SK-N-SH (cell line): ENCODE measurements at regions not wholly inside any gene's neighbourhood (a gene's known extent, or its start where the extent isn't known, plus 50 kb on each side); places are given as distances from the start of the nearest gene placed in this dataset.

Experiments used
- CTCF ChIA-PET: fragments of 300-600, 350-600 bp; formaldehyde crosslinking; extraction: SDS; loops from one replicate; lab custom pipeline; 2021; lab: Yijun Ruan, JAX
- POLR2A ChIA-PET: fragments of 350-600 bp; sonication (Branson Sonifier 250); formaldehyde crosslinking; extraction: SDS; loops from one replicate; lab custom pipeline; 2020; ENCODE audit warnings: antibody characterized with exemption, inconsistent platforms; lab: Yijun Ruan, JAX
- DNase-seq: peaks from one replicate; pipeline ENCODE4 v3.0.0; 2012
- H2AFZ ChIP-seq: fragments of 200-600 bp; sonication (generic); 2 replicates; pipeline ENCODE4 v1.8.1; 2016; ENCODE audit warnings: antibody characterized with exemption, mild to moderate bottlenecking, low read depth
- H3F3A ChIP-seq: fragments of 200-600 bp; sonication (generic); replicated peaks from 2 replicates; pipeline ENCODE3; 2016; ENCODE audit warnings: antibody characterized with exemption, mild to moderate bottlenecking; ENCODE audit not compliant: insufficient read depth
- H3K27ac ChIP-seq, 2 experiments: fragments of 200-500 bp in 1 of 2; fragments of 200-600 bp in 1 of 2; sonication (Bioruptor generic) in 1 of 2; sonication (generic), shearing (Covaris generic) in 1 of 2; 2 replicates each; pipeline versions ENCODE4 v1.5.1 to v1.6.1; 2014 to 2016; ENCODE audit warnings: low read depth in 2 of 2, inconsistent platforms in 1 of 2, low read length in 1 of 2, mild to moderate bottlenecking in 1 of 2, mixed read lengths in 1 of 2
- H3K27me3 ChIP-seq: fragments of 200-600 bp; sonication (generic), shearing (Covaris generic); 2 replicates; pipeline ENCODE4 v1.6.1; 2016; ENCODE audit warnings: mixed run types; ENCODE audit not compliant: insufficient read depth
- H3K36me3 ChIP-seq, 2 experiments: fragments of 200-500 bp in 1 of 2; fragments of 200-600 bp in 1 of 2; sonication (Bioruptor generic) in 1 of 2; sonication (generic) in 1 of 2; replicated peaks in 1 of 2; 2 replicates each; pipeline versions ENCODE3 to v1.5.1; 2014 to 2016; ENCODE audit warnings: low read length in 1 of 2, mild to moderate bottlenecking in 1 of 2; ENCODE audit not compliant: insufficient read depth in 2 of 2, control insufficient read depth in 1 of 2
- H3K4me1 ChIP-seq, 2 experiments: fragments of 200-500 bp in 1 of 2; fragments of 200-600 bp in 1 of 2; sonication (Bioruptor generic) in 1 of 2; sonication (generic), shearing (Covaris generic) in 1 of 2; 2 replicates each; pipeline versions ENCODE4 v1.5.1 to v1.6.1; 2014 to 2016; ENCODE audit warnings: low read depth in 1 of 2, low read length in 1 of 2, mixed run types in 1 of 2; ENCODE audit not compliant: insufficient read depth in 2 of 2, control insufficient read depth in 1 of 2
- H3K4me2 ChIP-seq: fragments of 200-600 bp; sonication (generic), shearing (Covaris generic); 2 replicates; pipeline ENCODE4 v1.6.1; 2017; ENCODE audit warnings: mixed run types
- H3K4me3 ChIP-seq, 2 experiments: fragments of 200-500 bp in 1 of 2; fragments of 200-600 bp in 1 of 2; sonication (Bioruptor generic) in 1 of 2; sonication (generic), shearing (Covaris generic) in 1 of 2; 2 replicates each; pipeline versions ENCODE4 v1.5.1 to v1.8.1; 2014 to 2016; ENCODE audit warnings: low read depth in 2 of 2, inconsistent platforms in 1 of 2, low read length in 1 of 2, mild to moderate bottlenecking in 1 of 2, mixed read lengths in 1 of 2, moderate library complexity in 1 of 2
- H3K79me2 ChIP-seq: fragments of 200-600 bp; sonication (generic); 2 replicates; pipeline ENCODE4 v1.8.1; 2017; ENCODE audit warnings: mild to moderate bottlenecking; ENCODE audit not compliant: insufficient read depth
- H3K9ac ChIP-seq: fragments of 200-600 bp; sonication (generic); 2 replicates; pipeline ENCODE4 v1.6.1; 2017; ENCODE audit warnings: mixed run types
- H3K9me2 ChIP-seq: fragments of 200-600 bp; sonication (generic); 2 replicates; pipeline ENCODE4 v1.6.1; 2017; ENCODE audit warnings: mixed run types
- H3K9me3 ChIP-seq: fragments of 200-600 bp; sonication (generic); 2 replicates; pipeline ENCODE4 v1.6.1; 2017; ENCODE audit warnings: mixed run types, mild to moderate bottlenecking, moderate library complexity
- H4K20me1 ChIP-seq: fragments of 200-600 bp; sonication (generic); 2 replicates; pipeline ENCODE4 v1.6.1; 2017; ENCODE audit warnings: mild to moderate bottlenecking, mixed run types; ENCODE audit not compliant: insufficient read depth
- CHD2 ChIP-seq: fragments of 150-350 bp; IDR thresholded peaks from 2 replicates; pipeline ENCODE4 v1.6.1; 2018; ENCODE audit warnings: low read length; ENCODE audit not compliant: partially characterized antibody
- EP300 ChIP-seq, 2 experiments: IDR thresholded peaks; 2 replicates each; pipeline versions ENCODE4 v1.4.0 to v1.6.1; 2012; ENCODE audit warnings: borderline replicate concordance in 1 of 2, low read depth in 1 of 2, low read length in 1 of 2
- EZH2phosphoT487 ChIP-seq: fragments of 200-600 bp; sonication (generic); IDR thresholded peaks from 2 replicates; pipeline ENCODE4 v1.6.1; 2017; ENCODE audit warnings: low read depth, mixed run types, mild to moderate bottlenecking, antibody characterized with exemption, moderate library complexity, borderline replicate concordance
- FOSL2 ChIP-seq: IDR thresholded peaks from 2 replicates; pipeline ENCODE4 v1.4.0; 2012; ENCODE audit warnings: low read depth, mild to moderate bottlenecking, moderate library complexity, borderline replicate concordance
- FOXJ3 ChIP-seq: sonication (generic); formaldehyde crosslinking; IDR thresholded peaks from 2 replicates; pipeline ENCODE4 v1.5.1; 2020; ENCODE audit warnings: mild to moderate bottlenecking, missing genetic modification reagents
- FOXM1 ChIP-seq: IDR thresholded peaks from 2 replicates; pipeline ENCODE4 v1.4.0; 2012; ENCODE audit warnings: low read depth, mild to moderate bottlenecking
- GABPA ChIP-seq: IDR thresholded peaks from 2 replicates; pipeline ENCODE4 v1.4.0; 2012; ENCODE audit warnings: low read depth, mild to moderate bottlenecking
- NFIC ChIP-seq: IDR thresholded peaks from 2 replicates; pipeline ENCODE4 v1.4.0; 2012; ENCODE audit warnings: borderline replicate concordance
- NRF1 ChIP-seq: IDR thresholded peaks from 2 replicates; pipeline ENCODE4 v1.6.1; 2012; ENCODE audit warnings: low read depth, mild to moderate bottlenecking, low read length
- RFX5 ChIP-seq: IDR thresholded peaks from 2 replicates; pipeline ENCODE4 v1.6.1; 2012; ENCODE audit warnings: mild to moderate bottlenecking, improper control_type of control experiment, low read length
- RXRA ChIP-seq: IDR thresholded peaks from 2 replicates; pipeline ENCODE4 v1.4.0; 2012; ENCODE audit warnings: low read depth, mild to moderate bottlenecking, borderline replicate concordance
- SIN3A ChIP-seq: IDR thresholded peaks from 2 replicates; pipeline ENCODE4 v1.6.1; 2012; ENCODE audit warnings: low read depth, mild to moderate bottlenecking, low read length, moderate library complexity, borderline replicate concordance
- TAF1 ChIP-seq: IDR thresholded peaks from 2 replicates; pipeline ENCODE4 v1.6.1; 2012; ENCODE audit warnings: low read depth, mild to moderate bottlenecking, low read length, moderate library complexity, borderline replicate concordance
- TCF12 ChIP-seq: IDR thresholded peaks from 2 replicates; pipeline ENCODE4 v1.4.0; 2012
- YY1 ChIP-seq: IDR thresholded peaks from 2 replicates; pipeline ENCODE4 v1.4.0; 2012; ENCODE audit warnings: low read depth, mild to moderate bottlenecking
- WGBS: methylation state at CpG from one replicate; pipeline ENCODE4 v1.1.6; 2017; ENCODE audit warnings: low lambda C conversion rate; 5-methylcytosine and 5-hydroxymethylcytosine counted together
- TF ChIP-seq, protein P1 (sequence below): fragments of 200-600 bp; sonication (generic); IDR thresholded peaks from 2 replicates; pipeline ENCODE4 v1.6.1; 2017; ENCODE audit warnings: antibody characterized with exemption, mild to moderate bottlenecking, moderate library complexity
- TF ChIP-seq, protein P2 (sequence below): IDR thresholded peaks from 2 replicates; pipeline ENCODE4; 2012
- TF ChIP-seq, protein P3 (sequence below): fragments of 150-350 bp; IDR thresholded peaks from 2 replicates; pipeline ENCODE4 v1.6.1; 2016; ENCODE audit warnings: mild to moderate bottlenecking, low read depth, low read length
- TF ChIP-seq, protein P4 (sequence below): fragments of 150-350 bp; IDR thresholded peaks from 2 replicates; pipeline ENCODE4 v1.6.1; 2017; ENCODE audit warnings: antibody characterized with exemption, low read length, low read depth, borderline replicate concordance
- TF ChIP-seq, protein P5 (sequence below): IDR thresholded peaks from 2 replicates; pipeline ENCODE4 v1.4.0; 2012; ENCODE audit warnings: low read depth, borderline replicate concordance
- TF ChIP-seq, protein P6 (sequence below): IDR thresholded peaks from 2 replicates; pipeline ENCODE4 v1.4.0; 2012; ENCODE audit warnings: low read depth, borderline replicate concordance

DNA sequence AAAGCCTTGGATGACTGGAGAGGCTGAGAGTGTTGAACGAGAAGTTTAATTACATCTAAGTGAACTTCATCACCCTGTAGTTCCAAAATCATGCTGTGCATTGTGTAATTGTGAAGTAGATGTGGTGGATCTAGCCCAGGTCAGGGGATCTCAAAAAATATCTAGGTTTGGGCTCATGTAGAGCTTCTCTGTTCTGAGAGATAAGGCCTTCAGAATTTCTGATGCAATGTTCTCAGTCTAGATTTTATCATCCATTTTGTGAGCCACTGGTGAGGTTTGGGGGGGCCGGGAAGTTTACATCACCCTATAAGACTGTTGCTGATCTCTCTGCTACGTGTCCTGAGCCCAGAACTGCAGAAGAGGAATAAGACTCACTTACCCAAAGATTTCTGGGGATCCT is 719.4 kb downstream of the SOCS6 start (continued):
- no peak for TF ChIP-seq NRF1
- TF ChIP-seq, protein P1, sequence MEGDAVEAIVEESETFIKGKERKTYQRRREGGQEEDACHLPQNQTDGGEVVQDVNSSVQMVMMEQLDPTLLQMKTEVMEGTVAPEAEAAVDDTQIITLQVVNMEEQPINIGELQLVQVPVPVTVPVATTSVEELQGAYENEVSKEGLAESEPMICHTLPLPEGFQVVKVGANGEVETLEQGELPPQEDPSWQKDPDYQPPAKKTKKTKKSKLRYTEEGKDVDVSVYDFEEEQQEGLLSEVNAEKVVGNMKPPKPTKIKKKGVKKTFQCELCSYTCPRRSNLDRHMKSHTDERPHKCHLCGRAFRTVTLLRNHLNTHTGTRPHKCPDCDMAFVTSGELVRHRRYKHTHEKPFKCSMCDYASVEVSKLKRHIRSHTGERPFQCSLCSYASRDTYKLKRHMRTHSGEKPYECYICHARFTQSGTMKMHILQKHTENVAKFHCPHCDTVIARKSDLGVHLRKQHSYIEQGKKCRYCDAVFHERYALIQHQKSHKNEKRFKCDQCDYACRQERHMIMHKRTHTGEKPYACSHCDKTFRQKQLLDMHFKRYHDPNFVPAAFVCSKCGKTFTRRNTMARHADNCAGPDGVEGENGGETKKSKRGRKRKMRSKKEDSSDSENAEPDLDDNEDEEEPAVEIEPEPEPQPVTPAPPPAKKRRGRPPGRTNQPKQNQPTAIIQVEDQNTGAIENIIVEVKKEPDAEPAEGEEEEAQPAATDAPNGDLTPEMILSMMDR = no peak
- TF ChIP-seq RXRA = no peak
- TF ChIP-seq, protein P2, sequence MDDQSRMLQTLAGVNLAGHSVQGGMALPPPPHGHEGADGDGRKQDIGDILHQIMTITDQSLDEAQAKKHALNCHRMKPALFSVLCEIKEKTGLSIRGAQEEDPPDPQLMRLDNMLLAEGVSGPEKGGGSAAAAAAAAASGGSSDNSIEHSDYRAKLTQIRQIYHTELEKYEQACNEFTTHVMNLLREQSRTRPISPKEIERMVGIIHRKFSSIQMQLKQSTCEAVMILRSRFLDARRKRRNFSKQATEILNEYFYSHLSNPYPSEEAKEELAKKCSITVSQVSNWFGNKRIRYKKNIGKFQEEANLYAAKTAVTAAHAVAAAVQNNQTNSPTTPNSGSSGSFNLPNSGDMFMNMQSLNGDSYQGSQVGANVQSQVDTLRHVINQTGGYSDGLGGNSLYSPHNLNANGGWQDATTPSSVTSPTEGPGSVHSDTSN = no peak
- no peak for TF ChIP-seq GABPA
- TF ChIP-seq, protein P3, sequence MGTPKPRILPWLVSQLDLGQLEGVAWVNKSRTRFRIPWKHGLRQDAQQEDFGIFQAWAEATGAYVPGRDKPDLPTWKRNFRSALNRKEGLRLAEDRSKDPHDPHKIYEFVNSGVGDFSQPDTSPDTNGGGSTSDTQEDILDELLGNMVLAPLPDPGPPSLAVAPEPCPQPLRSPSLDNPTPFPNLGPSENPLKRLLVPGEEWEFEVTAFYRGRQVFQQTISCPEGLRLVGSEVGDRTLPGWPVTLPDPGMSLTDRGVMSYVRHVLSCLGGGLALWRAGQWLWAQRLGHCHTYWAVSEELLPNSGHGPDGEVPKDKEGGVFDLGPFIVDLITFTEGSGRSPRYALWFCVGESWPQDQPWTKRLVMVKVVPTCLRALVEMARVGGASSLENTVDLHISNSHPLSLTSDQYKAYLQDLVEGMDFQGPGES = no peak
- no peak for TF ChIP-seq RFX5

DNA sequence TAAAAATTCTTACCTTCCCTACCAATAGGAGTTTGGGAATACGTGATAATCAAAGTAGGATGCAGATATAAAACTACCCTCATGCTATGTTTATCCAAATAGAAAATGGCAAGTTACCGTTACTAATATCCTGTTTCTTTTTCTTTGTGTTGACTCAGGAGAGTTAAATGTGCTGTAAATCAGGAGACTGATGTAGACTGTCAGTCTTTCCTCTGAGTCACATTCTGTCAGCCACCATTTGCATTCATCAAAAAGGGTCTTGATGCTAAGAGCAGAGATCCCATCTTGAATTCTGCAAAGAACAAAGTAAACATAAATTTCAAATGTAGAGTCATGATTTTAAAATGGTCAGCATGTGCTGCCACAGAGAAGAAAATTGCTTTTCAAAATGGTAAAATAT is 712.8 kb downstream of the SOCS6 start:
- H3K27me3 ChIP-seq = no peaks in the 10 kb centered on the region
- no peaks in the 10 kb centered on the region for H3K9me3 ChIP-seq
- DNase-seq = no peak
- peaks cover 3% of the 10 kb centered on the region for H3F3A ChIP-seq
- no peaks in the 10 kb centered on the region for H3K9me2 ChIP-seq
- ChIA-PET POLR2A (no interaction called here), CTCF (interaction anchor here (1.8 kb wide), 1 partner anchor 22 kb away, joined by 4 read pairs; no protein-coding TSS in a partner anchor)
- H3K36me3 ChIP-seq = no peaks in the 10 kb centered on the region
- WGBS = 11% methylated on average over 2 of the region's 2 CpGs
- peak overlapping the region in 1 of 2 experiments; percentile 81; a peak in 2 of 4 replicates for H3K27ac ChIP-seq
- H2AFZ ChIP-seq = no peak overlapping the region
- H3K4me1 ChIP-seq = peaks cover 0 to 2% of the 10 kb centered on the region in 2 experiments; a peak in 2 of 4 replicates
- H3K4me3 ChIP-seq = no peak overlapping the region; a peak in 1 of 4 replicates
- 0 out of 2 replicates have a peak overlapping the region, but pooled peaks have one; percentile 6 for H3K9ac ChIP-seq
- no peaks in the 10 kb centered on the region for H3K79me2 ChIP-seq
- H4K20me1 ChIP-seq = no peaks in the 10 kb centered on the region
- H3K4me2 ChIP-seq = peak overlapping the region; percentile 15; the same call in 1 of the 2 replicates
- no peak for TF ChIP-seq FOXJ3
- no peak for TF ChIP-seq RXRA
- 0 out of 2 replicates have a peak, but pooled peaks have one; percentile 65 for TF ChIP-seq FOXM1
- peak; percentile 61; the same call in 1 of the 2 replicates for TF ChIP-seq SIN3A
- peak; percentile 90 for TF ChIP-seq TCF12
- TF ChIP-seq RFX5 = no peak
- TF ChIP-seq NFIC = peak; percentile 66; the same call in 1 of the 2 replicates
- TF ChIP-seq EZH2phosphoT487 = no peak
- TF ChIP-seq, protein P2 = peak; percentile 96
- no peak for TF ChIP-seq TAF1
- TF ChIP-seq, protein P4, sequence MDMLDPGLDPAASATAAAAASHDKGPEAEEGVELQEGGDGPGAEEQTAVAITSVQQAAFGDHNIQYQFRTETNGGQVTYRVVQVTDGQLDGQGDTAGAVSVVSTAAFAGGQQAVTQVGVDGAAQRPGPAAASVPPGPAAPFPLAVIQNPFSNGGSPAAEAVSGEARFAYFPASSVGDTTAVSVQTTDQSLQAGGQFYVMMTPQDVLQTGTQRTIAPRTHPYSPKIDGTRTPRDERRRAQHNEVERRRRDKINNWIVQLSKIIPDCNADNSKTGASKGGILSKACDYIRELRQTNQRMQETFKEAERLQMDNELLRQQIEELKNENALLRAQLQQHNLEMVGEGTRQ = no peak
- TF ChIP-seq EP300 (IDR thresholded peaks at IDR 0.05; ENCODE audit: borderline replicate concordance in 1 of 2, low read depth in 1 of 2, low read length in 1 of 2) = peak; percentile 28 to 92; a peak in 2 of 4 replicates
- TF ChIP-seq, protein P5, sequence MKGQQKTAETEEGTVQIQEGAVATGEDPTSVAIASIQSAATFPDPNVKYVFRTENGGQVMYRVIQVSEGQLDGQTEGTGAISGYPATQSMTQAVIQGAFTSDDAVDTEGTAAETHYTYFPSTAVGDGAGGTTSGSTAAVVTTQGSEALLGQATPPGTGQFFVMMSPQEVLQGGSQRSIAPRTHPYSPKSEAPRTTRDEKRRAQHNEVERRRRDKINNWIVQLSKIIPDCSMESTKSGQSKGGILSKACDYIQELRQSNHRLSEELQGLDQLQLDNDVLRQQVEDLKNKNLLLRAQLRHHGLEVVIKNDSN = no peak
- no peak for TF ChIP-seq NRF1
- TF ChIP-seq FOSL2 = peak; percentile 83
- TF ChIP-seq, protein P6, sequence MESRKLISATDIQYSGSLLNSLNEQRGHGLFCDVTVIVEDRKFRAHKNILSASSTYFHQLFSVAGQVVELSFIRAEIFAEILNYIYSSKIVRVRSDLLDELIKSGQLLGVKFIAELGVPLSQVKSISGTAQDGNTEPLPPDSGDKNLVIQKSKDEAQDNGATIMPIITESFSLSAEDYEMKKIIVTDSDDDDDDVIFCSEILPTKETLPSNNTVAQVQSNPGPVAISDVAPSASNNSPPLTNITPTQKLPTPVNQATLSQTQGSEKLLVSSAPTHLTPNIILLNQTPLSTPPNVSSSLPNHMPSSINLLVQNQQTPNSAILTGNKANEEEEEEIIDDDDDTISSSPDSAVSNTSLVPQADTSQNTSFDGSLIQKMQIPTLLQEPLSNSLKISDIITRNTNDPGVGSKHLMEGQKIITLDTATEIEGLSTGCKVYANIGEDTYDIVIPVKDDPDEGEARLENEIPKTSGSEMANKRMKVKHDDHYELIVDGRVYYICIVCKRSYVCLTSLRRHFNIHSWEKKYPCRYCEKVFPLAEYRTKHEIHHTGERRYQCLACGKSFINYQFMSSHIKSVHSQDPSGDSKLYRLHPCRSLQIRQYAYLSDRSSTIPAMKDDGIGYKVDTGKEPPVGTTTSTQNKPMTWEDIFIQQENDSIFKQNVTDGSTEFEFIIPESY = 0 out of 2 replicates have a peak, but pooled peaks have one; percentile 56
- TF ChIP-seq CHD2 = no peak
- TF ChIP-seq YY1 = peak; percentile 60; the same call in 1 of the 2 replicates
